Jurkat, Clone E6-1 (cell line): ENCODE measurements at regions not wholly inside any gene's neighbourhood (a gene's known extent, or its start where the extent isn't known, plus 50 kb on each side); places are given as distances from the start of the nearest gene placed in this dataset.
"Not testable (repeated sequence)": the region's sequence is repeated elsewhere in the genome, so short reads cannot be mapped to it uniquely, and the experiment has no call there.

Source experiments
- DNase-seq: peaks from one replicate; pipeline ENCODE4 v3.0.0-alpha.2; 2011; ENCODE audit warnings: low read depth, low spot score
- H3K4me3 ChIP-seq: 2 replicates; pipeline ENCODE4 v1.5.1; 2011; ENCODE audit warnings: mild to moderate bottlenecking, low read length, control low read depth, moderate library complexity

DNA sequence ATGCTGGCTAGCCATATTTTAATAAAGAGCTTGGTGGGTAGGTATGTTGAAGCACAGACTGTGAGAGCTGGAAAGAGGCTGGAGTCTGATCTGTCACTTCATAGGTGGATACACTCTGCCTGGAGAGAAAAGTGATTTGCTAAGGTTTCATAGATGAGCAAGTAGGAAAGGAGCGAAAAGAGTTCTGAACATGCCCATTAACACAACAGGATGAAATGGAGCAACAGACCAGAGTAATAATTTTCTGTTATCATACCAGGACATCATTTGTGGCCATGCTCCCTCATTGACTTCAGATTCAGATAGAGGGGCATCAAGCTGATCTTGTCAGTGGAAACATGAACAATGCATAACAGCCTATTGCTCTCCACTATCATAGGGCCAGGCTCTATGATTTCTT lies 452.9 kb downstream of the JRKL start:
- no peak for DNase-seq

DNA sequence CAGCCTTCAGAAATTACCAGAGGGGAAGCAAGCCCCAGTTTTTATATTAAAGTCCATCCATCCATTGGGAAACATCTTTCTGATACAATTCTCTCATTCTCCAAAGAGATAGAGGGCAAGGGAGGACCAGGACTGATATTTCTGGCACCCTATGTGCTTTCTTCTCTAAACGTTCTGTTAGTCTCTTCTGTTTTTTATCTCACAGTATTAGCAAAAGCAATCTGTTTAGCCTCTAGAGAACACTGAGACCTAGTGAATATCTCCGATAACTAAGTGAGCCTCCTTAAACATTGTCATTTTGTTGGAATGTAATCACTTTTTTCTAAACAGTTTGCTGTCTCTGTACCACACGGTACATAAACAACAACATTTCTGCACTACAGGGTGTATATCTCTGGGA lies 464.6 kb downstream of the JRKL start:
- H3K4me3 ChIP-seq = no peak overlapping the region
- DNase-seq = no peak

More for the DNA sequence above, 452.9 kb downstream of the JRKL start:
- no peak overlapping the region for H3K4me3 ChIP-seq

GRCh38 chr11:96861722-96862121 lies 471.9 kb downstream of the JRKL start:
- not testable (repeated sequence) for DNase-seq, H3K4me3 ChIP-seq

GRCh38 chr11:96863520-96863919 lies 473.7 kb downstream of the JRKL start:
- no peak for DNase-seq
- no peak overlapping the region for H3K4me3 ChIP-seq

DNA sequence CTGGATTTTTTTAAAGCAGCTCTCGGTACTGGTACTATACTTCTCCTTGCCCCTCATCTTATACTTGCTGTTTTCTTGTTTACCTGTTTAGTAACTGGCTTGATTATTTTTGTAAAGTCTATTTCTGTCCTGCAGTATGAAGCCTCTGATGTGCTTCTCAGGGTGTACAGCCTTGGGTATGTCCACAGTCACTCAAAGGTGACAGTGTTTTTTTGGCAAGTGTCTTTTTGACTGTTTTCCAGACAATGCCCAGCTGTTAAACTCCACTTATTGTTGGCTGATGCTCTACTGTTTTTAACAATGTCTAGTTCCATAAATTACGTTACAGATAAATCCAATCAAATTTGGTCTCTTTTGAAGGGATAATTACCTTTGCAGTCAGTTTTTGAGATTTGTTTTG lies 475.2 kb downstream of the JRKL start:
- no peak for DNase-seq
- no peak overlapping the region for H3K4me3 ChIP-seq

- DNase-seq = no peak
These were observed 479.4 kb downstream of the JRKL start for GRCh38 chr11:96869207-96869606.

DNA sequence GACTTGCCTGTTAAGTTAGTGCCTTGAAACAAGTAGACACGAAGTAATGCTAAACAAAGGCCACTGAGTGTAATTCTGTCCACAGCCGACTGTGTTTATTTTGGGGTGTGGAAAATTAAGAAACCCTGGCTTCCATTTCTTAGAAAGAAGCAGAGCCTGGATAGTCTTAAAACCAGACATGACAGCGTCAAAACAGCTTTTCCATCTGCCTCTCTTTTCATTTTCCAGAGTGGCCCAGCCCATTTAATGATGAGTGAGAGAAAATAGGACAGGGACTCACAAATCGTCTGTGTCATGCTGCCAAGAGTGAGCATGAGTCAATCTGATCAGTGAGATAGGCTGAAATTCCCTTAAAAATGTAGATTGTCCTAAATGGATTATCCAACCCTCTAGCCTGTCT lies 485.9 kb downstream of the JRKL start:
- DNase-seq = no peak
- H3K4me3 ChIP-seq = no peak overlapping the region

More at GRCh38 chr11:96869207-96869606, 479.4 kb downstream of the JRKL start:
- H3K4me3 ChIP-seq = no peak overlapping the region

GRCh38 chr11:96878299-96879051 lies 488.7 kb downstream of the JRKL start:
- no peak overlapping the region for H3K4me3 ChIP-seq
- no peak for DNase-seq

GRCh38 chr11:96882622-96883021 lies 492.8 kb downstream of the JRKL start:
- DNase-seq, H3K4me3 ChIP-seq: not testable (repeated sequence)

DNA sequence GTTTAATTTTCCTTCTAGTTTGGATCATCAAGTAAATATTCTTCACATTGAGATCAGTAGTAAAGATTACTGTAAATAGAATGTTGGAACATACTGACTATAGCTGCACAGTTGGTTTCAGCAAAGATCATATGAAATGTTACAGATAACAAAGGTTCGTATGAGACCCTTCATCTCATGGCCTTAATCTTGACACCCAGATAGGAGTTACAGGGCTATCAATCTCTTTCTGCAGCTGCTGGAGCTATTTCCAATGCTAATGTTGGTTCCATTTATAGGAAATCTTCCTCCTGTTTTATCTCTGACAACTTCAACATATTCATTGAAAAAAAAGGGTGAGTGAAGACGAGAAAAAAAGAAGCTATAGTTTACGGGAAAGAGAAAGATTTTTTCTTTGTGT lies 495.6 kb downstream of the JRKL start:
- no peak for DNase-seq
- no peak overlapping the region for H3K4me3 ChIP-seq

- no peak overlapping the region for H3K4me3 ChIP-seq
- DNase-seq = no peak
These were observed 496.1 kb downstream of the JRKL start for GRCh38 chr11:96885912-96886311.

DNA sequence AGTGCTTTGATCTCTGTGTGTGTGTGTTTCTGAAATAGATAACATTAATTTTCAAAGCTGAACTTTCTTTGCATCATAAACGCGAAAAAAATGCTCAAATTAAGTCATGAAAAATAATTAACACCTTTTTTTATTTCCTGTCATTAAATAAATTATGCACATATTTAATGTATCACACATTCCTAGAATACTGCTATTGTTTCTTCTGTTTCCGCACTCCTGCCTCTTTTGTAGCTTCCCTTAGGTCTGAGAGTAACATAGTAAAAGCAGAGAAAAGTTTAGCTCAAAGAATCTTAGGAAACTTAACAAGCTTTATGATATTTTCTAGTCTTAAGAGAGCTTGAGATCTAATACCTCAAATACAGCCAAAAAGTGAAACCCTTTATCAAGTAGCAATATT lies 504.2 kb downstream of the JRKL start:
- H3K4me3 ChIP-seq = no peak overlapping the region
- DNase-seq = no peak

GRCh38 chr11:96894587-96894986 lies 504.8 kb downstream of the JRKL start:
- H3K4me3 ChIP-seq = no peak overlapping the region
- no peak for DNase-seq

- no peak for DNase-seq
- H3K4me3 ChIP-seq = no peak overlapping the region
These were observed 510.2 kb downstream of the JRKL start for GRCh38 chr11:96899971-96900370.

- DNase-seq = no peak
- H3K4me3 ChIP-seq = no peak overlapping the region
These were observed 515.3 kb downstream of the JRKL start for GRCh38 chr11:96905143-96905542.

DNA sequence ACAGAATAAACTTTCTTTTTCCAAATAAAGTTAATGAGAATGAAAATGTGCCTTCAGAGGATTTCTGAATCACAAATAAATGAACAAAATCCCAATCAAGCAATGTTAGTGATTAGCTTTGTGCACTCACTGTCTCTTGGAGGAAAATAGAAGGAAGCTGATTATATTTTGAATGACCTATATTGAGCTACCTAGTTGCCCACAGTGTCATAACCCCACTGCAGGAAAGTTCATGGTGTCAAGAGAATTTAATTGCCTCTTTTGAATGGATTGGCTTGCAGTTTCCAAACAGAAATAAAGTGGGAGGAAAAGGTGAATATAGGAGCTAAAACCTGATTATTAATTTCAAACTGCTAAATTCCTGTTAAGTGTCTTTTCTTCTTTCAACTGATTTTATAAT lies 515.9 kb downstream of the JRKL start:
- no peak for DNase-seq
- H3K4me3 ChIP-seq = no peak overlapping the region

- H3K4me3 ChIP-seq = no peak overlapping the region
- no peak for DNase-seq
These were observed 516.7 kb downstream of the JRKL start for GRCh38 chr11:96906476-96906875.

DNA sequence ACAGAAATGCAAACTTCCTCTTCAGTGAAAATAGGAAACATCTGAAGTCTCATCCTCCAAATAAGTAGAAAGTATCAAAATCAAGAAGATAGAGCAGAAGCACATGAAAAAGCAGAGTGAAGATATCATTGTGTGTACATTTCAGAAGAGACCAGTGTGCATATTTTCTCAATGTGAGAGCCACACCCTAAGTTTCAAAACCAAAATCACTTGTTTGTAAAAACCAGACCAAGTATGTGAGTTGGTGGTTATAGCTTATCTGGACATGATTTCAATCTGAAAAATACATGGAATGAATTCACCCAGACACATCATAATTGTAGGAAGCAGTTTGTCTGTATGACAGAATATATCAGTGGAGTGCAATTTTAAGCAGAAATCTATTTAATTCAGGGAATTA lies 536.0 kb downstream of the JRKL start:
- DNase-seq = no peak

GRCh38 chr11:96940227-96940626 lies 550.4 kb downstream of the JRKL start:
- DNase-seq = no peak
- no peak overlapping the region for H3K4me3 ChIP-seq

More for the DNA sequence above, 536.0 kb downstream of the JRKL start:
- no peak overlapping the region for H3K4me3 ChIP-seq

GRCh38 chr11:96942855-96943254 lies 553.0 kb downstream of the JRKL start:
- H3K4me3 ChIP-seq = no peak overlapping the region
- no peak for DNase-seq

DNA sequence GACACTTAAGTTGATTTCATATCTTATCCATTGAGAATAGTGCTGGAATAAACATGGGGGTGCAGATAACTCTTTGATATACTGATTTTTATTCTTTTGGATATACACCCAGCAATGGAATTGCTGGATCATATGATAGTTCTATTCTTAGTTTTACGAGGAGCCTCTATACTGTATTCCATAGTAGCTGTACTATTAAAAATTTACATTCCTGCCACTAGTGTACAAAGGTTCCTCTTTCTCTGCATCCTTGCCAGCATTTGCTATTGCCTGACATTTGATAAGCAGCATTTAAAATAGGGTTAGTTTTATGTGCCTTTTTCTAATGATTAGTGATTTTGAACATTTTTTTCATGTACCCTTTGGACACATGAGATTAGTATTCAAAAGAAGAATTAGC lies 554.2 kb downstream of the JRKL start:
- H3K4me3 ChIP-seq = no peak overlapping the region
- no peak for DNase-seq
